Psoas muscle (tissue), 7 donors: ENCODE measurements at regions not wholly inside any gene's neighbourhood (a gene's known extent, or its start where the extent isn't known, plus 50 kb on each side); places are given as distances from the start of the nearest gene placed in this dataset.

Experiments used
- ATAC-seq, 4 donors: fragments of 200-7000 bp; cut with Tn5 transposase; one replicate each; pipeline ENCODE4 v1.9.1; 2020; ENCODE audit warnings: moderate library complexity in 3 of 4, mild to moderate bottlenecking in 2 of 4
- DNase-seq, 2 donors: peaks; one replicate each; pipeline ENCODE4 v3.0.0-alpha.2; 2020
- H3K27ac ChIP-seq: fragments of 200-600 bp; one replicate; pipeline ENCODE4 v1.8.0; 2022
- H3K27me3 ChIP-seq, 3 donors: fragments of 200-600 bp in 1 of 3; one replicate each; pipeline versions ENCODE4 v1.6.1 to v1.8.0; 2013 to 2022; ENCODE audit warnings: low read length in 2 of 3, mild to moderate bottlenecking in 2 of 3, moderate library complexity in 1 of 3; ENCODE audit not compliant: insufficient read depth in 3 of 3
- H3K36me3 ChIP-seq, 2 donors: fragments of 200-600 bp in 1 of 2; one replicate each; pipeline versions ENCODE4 v1.6.1 to v1.8.0; 2013 to 2022; ENCODE audit warnings: low read depth in 1 of 2, mild to moderate bottlenecking in 1 of 2, moderate library complexity in 1 of 2; ENCODE audit not compliant: insufficient read depth in 1 of 2
- H3K4me1 ChIP-seq: fragments of 200-600 bp; one replicate; pipeline ENCODE4 v1.8.0; 2022
- H3K4me3 ChIP-seq: fragments of 200-600 bp; one replicate; pipeline ENCODE4 v1.8.0; 2022; ENCODE audit warnings: mild to moderate bottlenecking
- H3K9me3 ChIP-seq: fragments of 200-600 bp; one replicate; pipeline ENCODE4 v1.8.0; 2022
- CTCF ChIP-seq: fragments of 200-600 bp; IDR thresholded peaks from one replicate; pipeline ENCODE4 v1.8.0; 2022; ENCODE audit warnings: antibody characterized with exemption
- WGBS, 3 donors: extraction: QIAGEN DNeasy Blood & Tissue Kit; methylation state at CpG; one replicate each; pipeline versions ENCODE4 v1.1.6 to v1.1.7; 2013; 5-methylcytosine and 5-hydroxymethylcytosine counted together
- intact Hi-C, 2 donors: fragments of 100-400 bp; cut with DNase I; formaldehyde crosslinking; loops; one replicate each; pipeline versions ENCODE4 v1.11.0 to v1.14.2; 2022
- donor health status: healthy with polysubstance abuse.
- donor health status: DM: no; HTN: no; CAD: no; lungs with moderate emphysema.
- donor health status: Bipolar disorder and iron deficiency.
- donor health status: healthy.
- donor health status: DM: yes; HTN: yes; CAD: no.
- donor health status: DM: no; HTN: no; CAD: no.
- donor health status: DM: yes; HTN: yes; CAD: no.

GRCh38 chr14:94970941-94971730 is 186.2 kb downstream of the DICER1 start:
- H3K27me3 ChIP-seq = no peaks in the 10 kb centered on the region
- H3K4me3 ChIP-seq = no peak overlapping the region
- H3K27ac ChIP-seq = peak overlapping the region; percentile 48
- H3K4me1 ChIP-seq = no peaks in the 10 kb centered on the region
- intact Hi-C loops = no loop called here
- no peaks in the 10 kb centered on the region for H3K36me3 ChIP-seq
- DNase-seq (peak in 1 of 2 donors; percentile 45), ATAC-seq (peak in 2 of 4 donors; percentile 14 to 60)
- 11 to 30% (median 23%) methylated on average over 2 of the region's 2 CpGs for WGBS, 3 donors
- TF ChIP-seq CTCF = no peak
- H3K9me3 ChIP-seq = no peaks in the 10 kb centered on the region

GRCh38 chr14:94969766-94970165 is 187.6 kb downstream of the DICER1 start:
- no peak for ATAC-seq
- 77 to 87% (median 82%) methylated on average over 4 of the region's 4 CpGs for WGBS, 3 donors
- intact Hi-C loops = no loop called here

GRCh38 chr14:94966868-94967267 is 190.5 kb downstream of the DICER1 start:
- Histone ChIP-seq H3K27ac (no peak overlapping the region), H3K4me1 (no peaks in the 10 kb centered on the region), H3K27me3 (no peaks in the 10 kb centered on the region), H3K36me3 (no peaks in the 10 kb centered on the region), H3K9me3 (no peaks in the 10 kb centered on the region), H3K4me3 (no peak overlapping the region)
- intact Hi-C loops = no loop called here
- WGBS, 3 donors = 75 to 87% (median 76%) methylated on average over 2 of the region's 2 CpGs
- ATAC-seq (no peak), DNase-seq (no peak)
- no peak for TF ChIP-seq CTCF

More at GRCh38 chr14:94969766-94970165, 187.6 kb downstream of the DICER1 start:
- no peaks in the 10 kb centered on the region for H3K27me3 ChIP-seq
- H3K4me3 ChIP-seq = no peak overlapping the region
- no peak for TF ChIP-seq CTCF
- no peak for DNase-seq
- no peaks in the 10 kb centered on the region for H3K4me1 ChIP-seq
- no peaks in the 10 kb centered on the region for H3K9me3 ChIP-seq
- H3K36me3 ChIP-seq = no peaks in the 10 kb centered on the region
- no peak overlapping the region for H3K27ac ChIP-seq

- ATAC-seq (no peak), DNase-seq (no peak)
- no peaks in the 10 kb centered on the region for H3K36me3 ChIP-seq
- 66 to 71% (median 70%) methylated on average over 5 of the region's 5 CpGs for WGBS, 3 donors
- intact Hi-C loops = no loop called here
- no peak overlapping the region for H3K27ac ChIP-seq
- no peak overlapping the region for H3K4me3 ChIP-seq
- no peaks in the 10 kb centered on the region for H3K4me1 ChIP-seq
- no peak for TF ChIP-seq CTCF
- H3K9me3 ChIP-seq = no peaks in the 10 kb centered on the region
- no peaks in the 10 kb centered on the region for H3K27me3 ChIP-seq
Measured at GRCh38 chr14:94966344-94966743, 191.0 kb downstream of the DICER1 start.
